Right atrium auricular region (tissue), 2 donors: ENCODE measurements at regions not wholly inside any gene's neighbourhood (a gene's known extent, or its start where the extent isn't known, plus 50 kb on each side); places are given as distances from the start of the nearest gene placed in this dataset.

ENCODE experiments used
- DNase-seq: peaks from one replicate; pipeline ENCODE4 v3.0.0-alpha.2; 2019; ENCODE audit warnings: low spot score
- H3K27ac ChIP-seq, 2 donors: fragments of 200-600 bp; sonication (generic); 1 replicate in 1 of 2; 2 replicates in 1 of 2; pipeline ENCODE4 v1.5.1; 2016 to 2019
- H3K27me3 ChIP-seq, 2 donors: fragments of 200-600 bp; sonication (generic); one replicate each; pipeline versions ENCODE4 v1.5.1 to v1.6.0; 2017 to 2019
- H3K36me3 ChIP-seq: fragments of 200-600 bp; sonication (generic); one replicate; pipeline ENCODE4 v1.5.1; 2016
- H3K4me1 ChIP-seq, 2 donors: fragments of 200-600 bp; sonication (generic); one replicate each; pipeline versions ENCODE4 v1.5.1 to v1.6.0; 2017 to 2019
- H3K4me3 ChIP-seq, 2 donors: fragments of 200-600 bp; sonication (generic); 1 replicate in 1 of 2; 2 replicates in 1 of 2; pipeline ENCODE4 v1.5.1; 2017 to 2019; ENCODE audit warnings: mild to moderate bottlenecking in 1 of 2, moderate library complexity in 1 of 2
- H3K9me3 ChIP-seq, 2 donors: fragments of 200-600 bp; sonication (generic); one replicate each; pipeline ENCODE4 v1.5.1; 2019
- TF ChIP-seq, protein P1 (sequence below), 2 donors: fragments of 200-600 bp; sonication (generic); IDR thresholded peaks; one replicate each; pipeline ENCODE4 v1.5.1; 2019; ENCODE audit warnings: antibody characterized with exemption in 2 of 2

DNA sequence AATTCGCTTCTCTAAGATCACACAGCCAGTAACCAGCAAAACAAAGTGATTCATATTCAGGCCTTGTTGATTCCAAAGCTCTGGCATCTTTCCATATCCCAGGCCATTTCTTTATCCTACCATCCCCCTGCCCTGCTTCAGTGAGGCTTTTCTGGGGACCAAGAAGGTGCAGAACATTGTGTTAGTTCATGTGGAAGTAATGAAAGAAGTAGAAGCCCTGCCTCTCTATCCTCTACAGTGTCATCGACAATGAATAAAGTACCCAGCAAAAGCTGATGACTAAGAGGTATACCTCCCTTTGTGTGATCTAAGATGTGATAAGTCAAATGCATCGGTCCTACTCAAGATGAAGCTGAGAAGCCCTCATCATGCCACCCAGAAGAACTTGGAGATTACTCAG, 383.2 kb downstream of the BCL11A start:
- H3K27ac ChIP-seq, result no peak overlapping the region
- DNase-seq, result no peak
- TF ChIP-seq, protein P1, sequence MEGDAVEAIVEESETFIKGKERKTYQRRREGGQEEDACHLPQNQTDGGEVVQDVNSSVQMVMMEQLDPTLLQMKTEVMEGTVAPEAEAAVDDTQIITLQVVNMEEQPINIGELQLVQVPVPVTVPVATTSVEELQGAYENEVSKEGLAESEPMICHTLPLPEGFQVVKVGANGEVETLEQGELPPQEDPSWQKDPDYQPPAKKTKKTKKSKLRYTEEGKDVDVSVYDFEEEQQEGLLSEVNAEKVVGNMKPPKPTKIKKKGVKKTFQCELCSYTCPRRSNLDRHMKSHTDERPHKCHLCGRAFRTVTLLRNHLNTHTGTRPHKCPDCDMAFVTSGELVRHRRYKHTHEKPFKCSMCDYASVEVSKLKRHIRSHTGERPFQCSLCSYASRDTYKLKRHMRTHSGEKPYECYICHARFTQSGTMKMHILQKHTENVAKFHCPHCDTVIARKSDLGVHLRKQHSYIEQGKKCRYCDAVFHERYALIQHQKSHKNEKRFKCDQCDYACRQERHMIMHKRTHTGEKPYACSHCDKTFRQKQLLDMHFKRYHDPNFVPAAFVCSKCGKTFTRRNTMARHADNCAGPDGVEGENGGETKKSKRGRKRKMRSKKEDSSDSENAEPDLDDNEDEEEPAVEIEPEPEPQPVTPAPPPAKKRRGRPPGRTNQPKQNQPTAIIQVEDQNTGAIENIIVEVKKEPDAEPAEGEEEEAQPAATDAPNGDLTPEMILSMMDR (IDR thresholded peaks at IDR 0.05), result no peak
- H3K4me1 ChIP-seq, result no peaks in the 10 kb centered on the region
- no peaks in the 10 kb centered on the region for H3K9me3 ChIP-seq
- H3K36me3 ChIP-seq, result no peaks in the 10 kb centered on the region
- no peaks in the 10 kb centered on the region for H3K27me3 ChIP-seq
- no peak overlapping the region for H3K4me3 ChIP-seq

DNA sequence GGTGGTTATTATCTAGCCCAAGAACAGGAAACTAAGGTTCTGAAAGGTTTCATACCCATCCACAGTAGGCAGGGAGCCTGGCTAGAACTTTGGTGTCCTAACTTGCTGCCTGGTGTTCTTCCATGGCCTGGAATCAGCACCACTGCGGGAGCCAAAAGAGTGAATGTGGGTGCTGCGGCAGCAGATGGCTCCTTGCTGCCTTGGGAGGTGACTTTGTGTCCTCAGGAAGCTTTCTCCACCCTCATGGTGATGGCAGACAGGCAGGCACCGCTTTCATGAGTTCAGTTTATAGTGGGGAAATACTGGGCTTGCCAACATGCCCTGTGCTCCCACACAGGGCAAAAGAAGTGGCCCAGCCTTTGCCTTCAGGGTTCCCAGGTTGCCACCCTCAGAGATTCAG, 385.2 kb downstream of the BCL11A start:
- no peak for DNase-seq
- Histone ChIP-seq H3K27me3 (no peaks in the 10 kb centered on the region), H3K4me3 (no peak overlapping the region), H3K27ac (no peak overlapping the region), H3K36me3 (no peaks in the 10 kb centered on the region), H3K4me1 (no peaks in the 10 kb centered on the region), H3K9me3 (no peaks in the 10 kb centered on the region)
- TF ChIP-seq, protein P1 (IDR thresholded peaks at IDR 0.05), result no peak

DNA sequence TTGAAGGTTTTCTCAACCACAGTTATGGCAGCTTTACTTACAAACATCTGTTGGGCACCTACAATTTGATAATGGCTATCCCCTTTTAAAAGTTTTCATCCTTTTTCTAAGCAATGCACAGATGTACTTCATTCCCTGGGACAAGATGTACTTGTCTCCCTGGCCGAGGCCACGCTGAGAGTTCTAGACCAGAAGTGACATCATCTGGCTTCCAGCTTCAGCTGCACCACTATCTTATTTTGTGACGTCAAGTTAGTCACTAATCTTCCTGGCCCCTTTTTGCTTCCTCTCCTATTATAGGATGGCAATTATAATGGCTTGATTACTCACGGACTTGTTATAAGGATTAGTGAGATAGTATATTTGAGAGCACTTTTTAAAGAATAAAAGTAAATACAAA, 386.4 kb downstream of the BCL11A start:
- no peak for DNase-seq
- no peaks in the 10 kb centered on the region for H3K9me3 ChIP-seq

DNA sequence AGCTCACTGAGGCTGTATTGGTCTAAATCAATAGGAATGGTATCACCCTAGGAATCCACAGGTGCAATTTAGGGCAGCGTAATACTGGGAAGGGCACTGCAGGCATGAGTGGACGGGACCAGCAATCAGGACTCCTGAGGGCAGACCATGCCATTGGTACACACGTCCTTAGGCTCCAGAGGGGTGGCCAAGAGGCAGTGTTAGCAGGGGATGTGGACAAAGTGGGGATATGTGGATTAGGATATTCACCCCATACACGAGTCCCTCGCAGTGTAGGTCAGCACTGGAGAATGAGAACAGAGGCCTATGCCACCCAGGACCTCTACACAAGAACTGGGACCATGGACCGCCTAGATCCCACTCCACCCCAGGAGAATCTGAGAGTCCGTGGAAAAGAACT, 389.8 kb downstream of the BCL11A start:
- no peak overlapping the region for H3K27ac ChIP-seq
- TF ChIP-seq, protein P1 (IDR thresholded peaks at IDR 0.05), result no peak
- H3K27me3 ChIP-seq, result no peaks in the 10 kb centered on the region
- no peaks in the 10 kb centered on the region for H3K36me3 ChIP-seq
- H3K9me3 ChIP-seq, result no peaks in the 10 kb centered on the region
- DNase-seq, result no peak
- no peak overlapping the region for H3K4me3 ChIP-seq
- no peaks in the 10 kb centered on the region for H3K4me1 ChIP-seq

More for the DNA sequence above, 386.4 kb downstream of the BCL11A start:
- Histone ChIP-seq H3K27me3 (no peaks in the 10 kb centered on the region), H3K4me3 (no peak overlapping the region), H3K27ac (no peak overlapping the region), H3K4me1 (no peaks in the 10 kb centered on the region), H3K36me3 (no peaks in the 10 kb centered on the region)
- TF ChIP-seq, protein P1 (IDR thresholded peaks at IDR 0.05), result no peak

DNA sequence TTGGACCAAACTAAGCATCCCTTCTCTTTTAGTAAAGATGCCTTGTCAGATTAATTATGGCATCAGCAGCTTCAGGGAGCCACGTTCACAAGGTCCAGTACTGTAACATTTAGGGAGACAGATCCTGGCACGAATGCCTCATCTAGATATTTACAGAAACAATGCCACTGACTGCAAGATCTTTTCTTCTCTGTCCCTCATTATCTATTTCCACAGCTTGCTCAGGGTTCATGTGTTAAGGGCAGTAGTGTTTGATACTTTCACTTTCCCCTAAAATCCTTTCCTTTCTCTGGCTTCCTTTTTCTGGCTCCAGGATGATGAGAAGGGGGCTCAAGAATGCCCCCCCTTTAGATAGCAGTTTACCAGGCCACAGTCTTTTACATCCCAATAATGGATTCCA, 393.9 kb downstream of the BCL11A start:
- Histone ChIP-seq H3K27me3 (no peaks in the 10 kb centered on the region), H3K4me1 (no peaks in the 10 kb centered on the region), H3K4me3 (no peak overlapping the region), H3K9me3 (no peaks in the 10 kb centered on the region), H3K36me3 (no peaks in the 10 kb centered on the region), H3K27ac (no peak overlapping the region)
- no peak for DNase-seq
- TF ChIP-seq, protein P1 (IDR thresholded peaks at IDR 0.05), result no peak

DNA sequence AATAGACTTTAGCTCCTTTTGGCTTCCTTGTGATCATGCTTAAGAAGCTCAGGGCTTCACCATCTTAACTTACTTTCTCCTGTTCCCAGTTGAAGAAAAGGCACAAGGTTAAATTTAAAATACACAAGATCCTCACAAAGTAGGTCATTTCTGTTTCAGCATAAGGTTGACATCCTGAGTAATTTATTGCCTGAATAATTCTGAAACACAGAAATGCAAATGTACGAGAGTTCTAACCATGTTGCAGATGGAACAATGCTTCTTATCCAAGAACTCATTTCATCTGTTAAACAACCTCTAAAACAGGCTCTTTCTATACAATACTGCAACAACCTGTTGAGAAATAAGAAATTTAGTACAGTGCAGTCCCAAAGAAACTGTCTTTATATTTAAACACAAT, 395.2 kb downstream of the BCL11A start:
- no peaks in the 10 kb centered on the region for H3K4me1 ChIP-seq
- no peak overlapping the region for H3K27ac ChIP-seq

More for the DNA sequence above, 395.2 kb downstream of the BCL11A start:
- no peak for DNase-seq
- TF ChIP-seq, protein P1 (IDR thresholded peaks at IDR 0.05), result no peak
- no peaks in the 10 kb centered on the region for H3K27me3 ChIP-seq
- H3K9me3 ChIP-seq, result peaks cover 0 to 8% of the 10 kb centered on the region in 2 donors
- H3K36me3 ChIP-seq, result no peaks in the 10 kb centered on the region
- H3K4me3 ChIP-seq, result no peak overlapping the region
